Eye (tissue), 1 donor: ENCODE measurements at regions not wholly inside any gene's neighbourhood (a gene's known extent, or its start where the extent isn't known, plus 50 kb on each side); places are given as distances from the start of the nearest gene placed in this dataset.
"Not testable (repeated sequence)": the region's sequence is repeated elsewhere in the genome, so short reads cannot be mapped to it uniquely, and the experiment has no call there.

Experiments used
- DNase-seq: peaks from one replicate; pipeline ENCODE4 v3.0.0-alpha.2; 2015

GRCh38 chr17:68097161-68097805 is 61.7 kb downstream of the KPNA2 start:
- no peak for DNase-seq

- DNase-seq, result not testable (repeated sequence)
These were observed 63.8 kb downstream of the KPNA2 start for GRCh38 chr17:68099341-68099753.

- DNase-seq, result no peak
These were observed 64.6 kb downstream of the KPNA2 start for GRCh38 chr17:68100000-68100641.

DNA sequence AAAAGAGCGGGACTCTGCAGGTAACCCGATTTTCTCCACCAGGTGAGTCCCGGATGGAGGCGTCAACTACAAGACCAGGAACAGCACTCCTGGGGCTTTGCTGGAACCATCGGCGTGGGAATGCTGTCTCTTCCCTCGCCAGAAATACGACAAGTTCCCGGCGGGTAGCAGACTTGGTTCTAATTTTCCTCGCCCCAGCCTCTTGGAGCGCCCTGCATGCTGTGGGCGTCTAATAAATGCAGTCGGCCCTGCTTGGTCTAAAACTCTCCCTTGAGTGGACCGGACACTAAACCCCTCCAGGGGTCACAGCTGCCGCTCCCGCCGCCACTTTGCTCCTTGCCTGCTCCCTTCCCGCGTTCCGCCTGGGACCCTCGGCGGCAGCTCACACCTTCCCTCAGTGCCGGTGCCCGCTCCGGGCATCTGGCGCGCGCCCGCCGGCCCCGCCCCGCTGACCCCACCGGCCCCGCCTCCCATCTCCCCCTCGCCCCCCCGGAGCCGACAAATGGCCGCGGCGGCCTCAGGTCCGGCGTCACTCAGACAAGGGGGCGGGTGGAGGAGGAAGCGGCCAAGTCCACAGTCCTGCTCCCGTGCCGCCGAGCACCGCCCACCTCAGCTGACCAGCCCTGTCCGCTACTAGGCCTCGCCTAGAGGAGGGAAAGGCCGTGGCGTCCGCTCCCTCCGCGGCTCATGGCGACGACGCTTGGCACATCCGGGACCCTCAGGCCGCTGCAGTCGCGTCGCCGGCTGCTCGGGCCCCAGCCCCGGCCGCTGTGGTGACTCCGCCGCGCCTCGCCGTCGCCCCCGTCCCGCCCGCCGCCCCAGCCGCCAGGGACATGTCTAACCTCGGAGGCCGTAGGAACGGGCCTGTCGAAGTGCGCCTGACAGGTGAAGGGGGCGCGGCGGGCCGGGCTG is 65.8 kb downstream of the KPNA2 start:
- peak; percentile 96 for DNase-seq

GRCh38 chr17:68101987-68102314 is 66.4 kb downstream of the KPNA2 start:
- no peak for DNase-seq

DNA sequence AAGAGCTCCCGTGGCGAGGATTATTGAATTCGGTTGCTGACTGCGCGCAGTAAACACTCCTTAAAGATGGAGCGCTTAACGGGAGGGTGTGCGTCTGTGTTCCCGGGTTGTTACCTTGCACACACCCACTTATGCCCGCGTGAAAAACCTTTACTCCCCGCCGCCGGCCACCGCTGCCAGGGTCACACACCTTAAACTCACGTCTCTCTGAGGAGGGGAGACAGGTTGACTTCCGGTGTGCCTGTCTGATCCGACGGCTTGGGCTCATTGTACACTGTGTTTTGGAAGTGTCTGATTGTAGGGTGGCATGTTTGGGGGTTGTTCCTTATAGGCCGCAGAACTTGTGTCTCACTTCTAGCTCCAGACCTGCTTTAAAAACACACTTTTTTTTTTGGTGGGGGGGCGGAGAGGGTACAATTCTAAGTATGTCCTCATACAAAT is 66.8 kb downstream of the KPNA2 start:
- DNase-seq, result peak; percentile 45

DNA sequence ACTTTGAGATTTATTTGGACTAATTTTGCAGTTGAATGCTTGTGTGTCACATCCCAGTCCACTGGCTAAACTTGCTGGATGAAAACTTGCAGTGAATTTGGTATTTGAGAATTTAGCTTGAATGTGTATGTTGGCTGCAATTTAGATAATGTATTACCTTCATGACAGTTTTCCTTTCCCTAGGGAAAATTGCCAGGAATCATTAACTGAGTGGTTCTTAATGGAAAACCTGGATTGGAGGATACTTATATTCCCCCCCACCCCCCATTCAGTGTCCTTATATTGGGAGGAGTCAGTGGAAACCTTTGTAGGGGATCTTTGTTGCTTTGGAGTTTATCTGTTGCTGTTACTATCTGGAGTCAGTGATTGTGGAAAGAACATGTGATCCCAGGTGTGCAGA is 67.6 kb downstream of the KPNA2 start:
- DNase-seq, result no peak

- DNase-seq, result no peak
These were observed 70.5 kb downstream of the KPNA2 start for GRCh38 chr17:68106085-68106484.

GRCh38 chr17:68107373-68107772 is 71.8 kb downstream of the KPNA2 start:
- no peak for DNase-seq

- no peak for DNase-seq
These were observed 72.9 kb downstream of the KPNA2 start for GRCh38 chr17:68108313-68109000.

- DNase-seq, result not testable (repeated sequence)
These were observed 73.9 kb downstream of the KPNA2 start for GRCh38 chr17:68109404-68109803.

- not testable (repeated sequence) for DNase-seq
These were observed 80.7 kb downstream of the KPNA2 start for GRCh38 chr17:68116211-68116610.

- no peak for DNase-seq
These were observed 87.1 kb downstream of the KPNA2 start for GRCh38 chr17:68122587-68122986.

DNA sequence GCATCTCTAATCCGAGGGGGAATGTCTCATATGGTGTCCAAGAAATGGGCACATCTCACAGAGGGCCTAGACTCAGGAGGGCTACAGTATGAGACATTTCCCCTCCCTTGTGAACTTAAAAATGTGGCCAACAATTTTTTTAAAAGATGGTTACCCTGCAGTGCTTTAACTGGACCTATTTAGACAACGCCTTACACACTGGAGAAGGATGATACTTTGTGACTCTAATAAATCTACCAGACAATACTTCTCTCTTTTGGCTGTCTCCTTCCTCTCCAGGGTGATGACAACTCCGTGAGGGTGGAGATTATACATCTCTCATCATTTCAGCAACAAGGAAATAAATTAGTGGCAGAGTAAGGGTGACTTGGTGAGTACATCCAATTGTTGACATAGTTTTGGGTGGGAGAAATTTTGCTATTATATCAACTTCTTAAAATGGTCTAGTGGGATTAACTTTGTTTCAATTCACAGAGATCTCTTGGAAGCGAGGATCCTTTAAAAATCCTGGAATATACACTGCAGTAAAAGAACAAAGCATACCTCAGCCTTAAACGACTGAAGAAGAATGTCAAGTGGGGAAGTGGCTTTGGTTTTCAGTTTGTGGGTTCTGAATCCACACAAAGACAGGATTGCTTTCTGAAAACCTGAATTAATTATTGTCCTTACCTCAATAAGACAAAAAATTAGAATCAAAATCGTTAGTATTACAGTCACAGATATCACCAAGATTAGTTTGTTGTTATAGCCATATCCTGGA is 89.8 kb downstream of the KPNA2 start:
- no peak for DNase-seq

GRCh38 chr17:68127914-68128313 is 92.4 kb downstream of the KPNA2 start:
- no peak for DNase-seq

GRCh38 chr17:68131456-68131855 is 95.9 kb downstream of the KPNA2 start:
- no peak for DNase-seq

- DNase-seq, result no peak
These were observed 98.0 kb downstream of the KPNA2 start for GRCh38 chr17:68133346-68134045.

GRCh38 chr17:68134046-68134637 is 98.6 kb downstream of the KPNA2 start:
- no peak for DNase-seq

- DNase-seq, result no peak
These were observed 99.2 kb downstream of the KPNA2 start for GRCh38 chr17:68134731-68135130.

GRCh38 chr17:68135141-68135887 is 99.8 kb downstream of the KPNA2 start:
- no peak for DNase-seq

DNA sequence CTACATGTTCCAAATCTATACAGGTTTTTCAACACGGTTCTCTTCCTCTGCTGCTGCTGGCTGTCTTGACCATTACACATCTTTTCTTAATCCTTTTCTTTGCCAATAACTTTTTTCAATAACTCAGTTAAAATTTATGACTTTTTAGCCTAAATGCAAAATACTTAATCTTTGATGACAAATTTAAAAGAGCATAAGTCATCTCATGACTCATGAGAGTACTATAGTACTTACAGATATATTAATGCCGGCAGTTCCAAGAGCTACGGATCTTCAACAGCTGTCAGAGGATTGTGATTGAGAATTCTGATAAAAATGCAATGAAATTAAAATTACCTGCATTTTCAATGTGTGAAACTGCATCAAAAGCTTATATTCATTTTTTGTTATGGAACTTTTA is 105.5 kb downstream of the KPNA2 start:
- DNase-seq, result no peak
